GM10248 (cell line): ENCODE measurements at regions not wholly inside any gene's neighbourhood (a gene's known extent, or its start where the extent isn't known, plus 50 kb on each side); places are given as distances from the start of the nearest gene placed in this dataset.

Source experiments
- CTCF ChIA-PET: fragments of 300-600 bp; sonication (Branson Sonifier 250); formaldehyde crosslinking; extraction: SDS; loops from one replicate; lab custom pipeline; 2021; ENCODE audit warnings: antibody characterized with exemption; lab: Yijun Ruan, JAX
- POLR2A ChIA-PET: fragments of 350-650 bp; sonication (Branson Sonifier 250); formaldehyde crosslinking; extraction: SDS; loops from one replicate; lab custom pipeline; 2020; ENCODE audit warnings: antibody characterized with exemption; lab: Yijun Ruan, JAX
- DNase-seq: peaks from one replicate; pipeline ENCODE4 v3.0.0; 2012; ENCODE audit errors: extremely low spot score
- TF ChIP-seq, protein P1 (sequence below): IDR thresholded peaks from 2 replicates; pipeline ENCODE4 v1.5.1; 2012; ENCODE audit warnings: mild to moderate bottlenecking, low read depth; ENCODE audit errors: extremely low read depth, missing control alignments, control extremely low read depth

GRCh38 chr10:61175316-61175715 is 231.3 kb upstream of the RHOBTB1 start:
- no peak for DNase-seq
- ChIA-PET CTCF (interaction anchor here (1.0 to 1.7 kb wide), 4 partner anchors 9 to 34 kb away, joined by 3 to 4 read pairs (median 4); no protein-coding TSS in a partner anchor), POLR2A (no interaction called here)
- TF ChIP-seq, protein P1, sequence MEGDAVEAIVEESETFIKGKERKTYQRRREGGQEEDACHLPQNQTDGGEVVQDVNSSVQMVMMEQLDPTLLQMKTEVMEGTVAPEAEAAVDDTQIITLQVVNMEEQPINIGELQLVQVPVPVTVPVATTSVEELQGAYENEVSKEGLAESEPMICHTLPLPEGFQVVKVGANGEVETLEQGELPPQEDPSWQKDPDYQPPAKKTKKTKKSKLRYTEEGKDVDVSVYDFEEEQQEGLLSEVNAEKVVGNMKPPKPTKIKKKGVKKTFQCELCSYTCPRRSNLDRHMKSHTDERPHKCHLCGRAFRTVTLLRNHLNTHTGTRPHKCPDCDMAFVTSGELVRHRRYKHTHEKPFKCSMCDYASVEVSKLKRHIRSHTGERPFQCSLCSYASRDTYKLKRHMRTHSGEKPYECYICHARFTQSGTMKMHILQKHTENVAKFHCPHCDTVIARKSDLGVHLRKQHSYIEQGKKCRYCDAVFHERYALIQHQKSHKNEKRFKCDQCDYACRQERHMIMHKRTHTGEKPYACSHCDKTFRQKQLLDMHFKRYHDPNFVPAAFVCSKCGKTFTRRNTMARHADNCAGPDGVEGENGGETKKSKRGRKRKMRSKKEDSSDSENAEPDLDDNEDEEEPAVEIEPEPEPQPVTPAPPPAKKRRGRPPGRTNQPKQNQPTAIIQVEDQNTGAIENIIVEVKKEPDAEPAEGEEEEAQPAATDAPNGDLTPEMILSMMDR = no peak

DNA sequence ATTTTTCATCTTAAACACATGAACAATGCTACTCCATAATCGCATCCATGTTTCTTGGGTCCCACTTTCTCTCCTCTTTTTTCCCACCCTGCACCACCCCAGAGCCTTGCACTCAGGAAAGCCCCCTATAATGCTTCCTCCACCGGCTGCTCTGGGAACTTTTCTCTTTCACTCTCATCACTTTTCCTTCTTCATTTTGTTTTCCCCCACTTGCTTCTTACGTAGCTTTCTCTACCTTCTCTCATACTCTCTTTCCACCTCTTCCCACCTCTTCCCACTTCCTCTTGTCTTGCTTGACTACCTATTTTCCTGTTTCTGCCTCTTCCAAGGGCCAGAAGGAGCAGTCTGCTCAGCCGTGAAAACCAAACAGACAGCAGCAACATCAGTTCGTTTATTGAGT is 229.5 kb upstream of the RHOBTB1 start:
- TF ChIP-seq, protein P1 = no peak
- ChIA-PET POLR2A (no interaction called here), CTCF (no interaction called here)
- DNase-seq = no peak

DNA sequence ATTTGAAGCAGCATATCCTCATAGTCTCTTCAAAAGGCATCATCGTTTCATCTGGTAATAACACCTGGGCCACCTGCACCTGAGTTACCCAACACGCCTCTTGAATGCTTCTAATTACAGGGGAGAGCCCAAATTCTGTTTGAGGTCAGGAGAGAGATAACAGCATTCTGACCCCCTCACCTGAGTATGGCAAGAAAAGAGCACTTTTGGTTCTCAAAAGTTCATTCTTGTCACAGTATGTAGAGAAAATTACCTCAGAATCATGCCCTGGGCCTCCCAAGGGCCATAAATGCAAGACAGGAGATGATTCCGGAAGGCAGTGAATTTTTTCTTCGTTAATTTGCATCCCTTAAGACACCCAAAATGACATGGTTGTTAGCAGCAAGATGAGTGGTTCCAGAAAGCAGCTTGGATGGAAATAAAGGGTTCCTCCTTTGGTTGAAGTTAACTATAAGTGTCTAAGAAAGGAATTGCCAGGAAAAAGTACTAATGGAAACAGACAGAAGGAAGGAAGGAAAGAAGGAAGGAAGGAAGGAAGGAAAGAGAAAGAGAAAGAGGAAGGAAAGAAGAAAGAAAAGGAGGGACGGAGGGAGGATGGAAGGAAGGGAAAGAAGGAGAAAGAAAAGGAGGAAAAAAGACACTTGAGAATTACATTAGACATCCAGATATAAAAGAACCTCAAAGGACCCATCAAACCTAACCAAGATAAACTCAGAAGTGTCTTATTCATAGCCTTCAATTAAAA is 228.4 kb upstream of the RHOBTB1 start:
- TF ChIP-seq, protein P1 = no peak
- DNase-seq = no peak
- ChIA-PET CTCF (no interaction called here), POLR2A (no interaction called here)

- TF ChIP-seq, protein P1 = no peak
- ChIA-PET POLR2A (no interaction called here), CTCF (no interaction called here)
- DNase-seq = no peak
Measured at GRCh38 chr10:61170594-61170993, 226.6 kb upstream of the RHOBTB1 start.

GRCh38 chr10:61169294-61169693 is 225.3 kb upstream of the RHOBTB1 start:
- POLR2A ChIA-PET = no interaction called here
- TF ChIP-seq, protein P1 = no peak
- no peak for DNase-seq
- CTCF ChIA-PET = interaction anchor here (1.5 kb wide), 1 partner anchor 28 kb away, joined by 8 read pairs; no protein-coding TSS in a partner anchor

DNA sequence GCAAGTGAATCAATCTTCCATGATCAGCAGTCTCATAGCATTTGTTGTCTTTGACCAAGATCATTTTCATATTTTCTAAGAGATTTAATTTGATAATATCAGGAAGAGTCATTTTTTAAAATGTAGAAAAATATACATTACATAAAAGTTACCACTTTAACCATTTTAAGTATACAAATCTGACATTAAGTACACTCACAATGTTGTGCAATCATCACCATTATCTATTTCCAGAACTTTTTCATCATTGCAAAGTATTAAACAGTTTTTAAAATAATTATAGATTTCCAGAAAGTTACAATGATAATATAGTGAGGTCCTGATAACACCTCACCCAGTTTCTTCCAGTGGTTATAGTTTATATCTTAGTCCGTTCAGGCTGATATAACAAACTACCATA is 222.5 kb upstream of the RHOBTB1 start:
- TF ChIP-seq, protein P1 = no peak
- ChIA-PET POLR2A (no interaction called here), CTCF (interaction anchor here (2.4 kb wide), 1 partner anchor 26 kb away, joined by 13 read pairs; no protein-coding TSS in a partner anchor)
- DNase-seq = no peak

GRCh38 chr10:61166065-61166464 is 222.1 kb upstream of the RHOBTB1 start:
- CTCF ChIA-PET = interaction anchor here (2.4 kb wide), 1 partner anchor 25 kb away, joined by 13 read pairs; no protein-coding TSS in a partner anchor
- DNase-seq = no peak
- POLR2A ChIA-PET = no interaction called here
- TF ChIP-seq, protein P1 = no peak
